Parathyroid adenoma (tissue), 2 donors: ENCODE measurements at regions not wholly inside any gene's neighbourhood (a gene's known extent, or its start where the extent isn't known, plus 50 kb on each side); places are given as distances from the start of the nearest gene placed in this dataset.

ENCODE experiments used
- H2AFZ ChIP-seq: fragments of 300-600 bp; sonication (generic); one replicate; pipeline ENCODE4 v1.7.0; 2017; ENCODE audit warnings: antibody characterized with exemption, mild to moderate bottlenecking
- H3K27ac ChIP-seq: fragments of 300-600 bp; sonication (generic); one replicate; pipeline ENCODE4 v1.7.0; 2017
- H3K27me3 ChIP-seq: fragments of 300-600 bp; sonication (generic); one replicate; pipeline ENCODE4 v1.7.0; 2017; ENCODE audit warnings: low read length; ENCODE audit not compliant: control insufficient read depth, insufficient read depth
- H3K36me3 ChIP-seq: fragments of 300-600 bp; sonication (generic); one replicate; pipeline ENCODE4 v1.7.0; 2017; ENCODE audit warnings: low read length; ENCODE audit not compliant: control insufficient read depth, insufficient read depth
- H3K4me1 ChIP-seq: fragments of 300-600 bp; sonication (generic); one replicate; pipeline ENCODE4 v1.7.0; 2017; ENCODE audit warnings: control low read depth
- H3K4me2 ChIP-seq: fragments of 300-600 bp; sonication (generic); one replicate; pipeline ENCODE4 v1.7.0; 2017; ENCODE audit warnings: low read length
- H3K4me3 ChIP-seq: fragments of 300-600 bp; sonication (generic); one replicate; pipeline ENCODE4 v1.7.0; 2017; ENCODE audit warnings: low read depth, low read length
- H3K79me2 ChIP-seq: fragments of 300-600 bp; sonication (generic); one replicate; pipeline ENCODE4 v1.7.0; 2017; ENCODE audit warnings: control low read depth
- H3K9ac ChIP-seq: fragments of 300-600 bp; sonication (generic); one replicate; pipeline ENCODE4 v1.7.0; 2017; ENCODE audit warnings: mild to moderate bottlenecking
- H3K9me3 ChIP-seq: fragments of 300-600 bp; sonication (generic); one replicate; pipeline ENCODE4 v1.7.0; 2017; ENCODE audit warnings: low read length; ENCODE audit not compliant: control insufficient read depth
- TF ChIP-seq, protein P1 (sequence below): fragments of 300-600 bp; sonication (generic); IDR thresholded peaks from one replicate; pipeline ENCODE4 v1.7.0; 2017; ENCODE audit warnings: antibody characterized with exemption, mild to moderate bottlenecking
- donor health status: primary hyperparathyroidism.

DNA sequence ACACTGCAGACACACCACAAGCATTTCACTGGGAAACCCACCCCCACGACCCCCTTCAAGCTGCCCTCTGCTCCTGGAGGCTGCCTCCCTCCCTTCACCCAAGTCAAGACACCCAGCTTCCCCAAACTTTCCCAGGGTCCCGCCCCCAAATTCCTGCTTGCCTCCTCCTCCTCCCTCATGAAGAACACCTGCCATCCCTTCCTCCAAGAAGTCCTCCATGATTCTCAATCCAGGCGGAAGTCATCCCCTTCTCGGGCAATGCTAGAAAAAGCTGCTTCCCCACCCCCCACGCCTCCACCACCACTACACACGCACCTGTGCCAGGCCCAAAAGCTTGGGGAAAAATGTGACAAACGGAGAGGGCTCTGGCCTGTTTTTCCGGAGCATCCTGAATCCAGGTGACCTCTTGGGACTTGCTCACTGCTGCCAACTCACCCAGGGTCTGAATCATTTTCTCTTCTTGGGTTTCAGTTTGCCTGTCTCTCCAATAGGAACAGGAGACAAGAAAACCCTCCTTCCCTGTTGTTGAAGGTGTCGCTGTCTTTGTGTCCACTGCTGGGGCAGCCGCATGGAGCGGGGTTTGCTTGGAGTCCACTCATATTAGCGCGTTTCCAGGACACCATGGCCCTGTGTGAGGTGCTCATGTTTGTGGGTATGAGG is 101.0 kb upstream of the CASZ1 start:
- Histone ChIP-seq H3K36me3 (no peaks in the 10 kb centered on the region), H3K79me2 (no peaks in the 10 kb centered on the region), H3K9ac (no peak overlapping the region), H3K27ac (no peak overlapping the region), H2AFZ (no peak overlapping the region), H3K4me3 (no peak overlapping the region), H3K9me3 (no peaks in the 10 kb centered on the region), H3K4me1 (no peaks in the 10 kb centered on the region), H3K27me3 (peaks cover 4% of the 10 kb centered on the region), H3K4me2 (no peak overlapping the region)
- TF ChIP-seq, protein P1, sequence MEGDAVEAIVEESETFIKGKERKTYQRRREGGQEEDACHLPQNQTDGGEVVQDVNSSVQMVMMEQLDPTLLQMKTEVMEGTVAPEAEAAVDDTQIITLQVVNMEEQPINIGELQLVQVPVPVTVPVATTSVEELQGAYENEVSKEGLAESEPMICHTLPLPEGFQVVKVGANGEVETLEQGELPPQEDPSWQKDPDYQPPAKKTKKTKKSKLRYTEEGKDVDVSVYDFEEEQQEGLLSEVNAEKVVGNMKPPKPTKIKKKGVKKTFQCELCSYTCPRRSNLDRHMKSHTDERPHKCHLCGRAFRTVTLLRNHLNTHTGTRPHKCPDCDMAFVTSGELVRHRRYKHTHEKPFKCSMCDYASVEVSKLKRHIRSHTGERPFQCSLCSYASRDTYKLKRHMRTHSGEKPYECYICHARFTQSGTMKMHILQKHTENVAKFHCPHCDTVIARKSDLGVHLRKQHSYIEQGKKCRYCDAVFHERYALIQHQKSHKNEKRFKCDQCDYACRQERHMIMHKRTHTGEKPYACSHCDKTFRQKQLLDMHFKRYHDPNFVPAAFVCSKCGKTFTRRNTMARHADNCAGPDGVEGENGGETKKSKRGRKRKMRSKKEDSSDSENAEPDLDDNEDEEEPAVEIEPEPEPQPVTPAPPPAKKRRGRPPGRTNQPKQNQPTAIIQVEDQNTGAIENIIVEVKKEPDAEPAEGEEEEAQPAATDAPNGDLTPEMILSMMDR = no peak

DNA sequence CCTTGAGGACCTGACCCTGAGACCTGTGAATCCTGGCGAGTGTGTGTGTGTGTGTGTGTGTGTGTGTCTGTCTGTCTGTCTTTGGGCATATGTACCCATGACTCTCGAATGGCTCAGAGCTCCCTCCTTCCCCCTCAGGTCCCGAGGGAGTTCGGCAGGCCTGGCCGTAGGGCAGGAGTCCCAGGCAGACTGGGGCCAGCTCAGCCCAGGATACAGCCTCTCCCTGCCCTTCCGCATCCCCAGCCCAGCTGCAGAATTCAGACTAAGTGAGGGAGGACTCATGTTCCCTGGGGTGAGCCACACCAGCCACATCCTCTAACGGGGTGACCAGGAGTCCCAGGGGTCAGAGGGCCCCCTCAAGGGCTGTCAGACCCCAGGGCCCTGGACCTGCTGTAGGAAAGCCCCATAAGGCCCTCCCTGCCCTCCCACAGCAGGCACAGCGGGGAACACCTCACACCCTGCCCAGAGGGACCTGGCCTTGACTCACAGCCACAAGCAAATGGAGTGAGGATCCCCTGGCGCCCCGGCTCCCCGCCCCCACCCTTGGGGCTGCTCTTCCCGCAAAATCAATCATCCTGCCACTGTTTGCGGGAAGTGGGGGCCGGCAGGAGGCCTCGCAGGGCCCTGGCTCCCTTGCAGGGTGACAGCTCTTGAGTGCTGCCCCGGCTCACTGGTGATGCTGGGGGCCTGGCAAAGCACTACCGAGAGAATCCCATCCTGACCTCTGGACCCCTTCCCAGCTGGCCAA is 101.7 kb upstream of the CASZ1 start:
- TF ChIP-seq, protein P1 = no peak
- Histone ChIP-seq H3K9ac (no peak overlapping the region), H3K9me3 (no peaks in the 10 kb centered on the region), H3K36me3 (no peaks in the 10 kb centered on the region), H2AFZ (no peak overlapping the region), H3K79me2 (no peaks in the 10 kb centered on the region), H3K27ac (no peak overlapping the region), H3K4me2 (no peak overlapping the region), H3K4me3 (no peak overlapping the region), H3K4me1 (no peaks in the 10 kb centered on the region), H3K27me3 (peaks cover 4% of the 10 kb centered on the region)

DNA sequence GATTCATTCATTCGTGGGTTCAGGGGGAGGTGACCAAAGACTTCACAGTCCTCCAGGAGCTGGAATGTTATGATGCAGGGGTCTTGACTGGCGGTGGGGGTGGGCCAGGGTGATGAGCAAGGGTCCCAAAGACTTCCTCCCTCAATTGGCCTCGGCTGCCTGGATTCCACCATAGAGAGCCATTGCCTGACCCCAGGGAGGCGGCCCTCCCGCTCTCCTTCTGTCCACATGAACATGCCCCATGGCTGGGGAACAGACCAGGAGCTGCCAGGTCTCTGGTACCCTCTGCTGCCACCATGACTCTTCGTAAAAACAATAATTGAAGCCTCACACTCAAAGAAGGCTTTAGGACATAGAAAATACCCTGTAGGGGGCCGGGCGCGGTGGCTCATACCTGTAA is 102.5 kb upstream of the CASZ1 start:
- Histone ChIP-seq H3K4me2 (no peak overlapping the region), H3K9me3 (no peaks in the 10 kb centered on the region), H2AFZ (no peak overlapping the region), H3K79me2 (no peaks in the 10 kb centered on the region), H3K4me3 (no peak overlapping the region), H3K27me3 (peaks cover 4% of the 10 kb centered on the region), H3K9ac (no peak overlapping the region), H3K36me3 (no peaks in the 10 kb centered on the region), H3K27ac (no peak overlapping the region), H3K4me1 (no peaks in the 10 kb centered on the region)
- TF ChIP-seq, protein P1 = no peak

DNA sequence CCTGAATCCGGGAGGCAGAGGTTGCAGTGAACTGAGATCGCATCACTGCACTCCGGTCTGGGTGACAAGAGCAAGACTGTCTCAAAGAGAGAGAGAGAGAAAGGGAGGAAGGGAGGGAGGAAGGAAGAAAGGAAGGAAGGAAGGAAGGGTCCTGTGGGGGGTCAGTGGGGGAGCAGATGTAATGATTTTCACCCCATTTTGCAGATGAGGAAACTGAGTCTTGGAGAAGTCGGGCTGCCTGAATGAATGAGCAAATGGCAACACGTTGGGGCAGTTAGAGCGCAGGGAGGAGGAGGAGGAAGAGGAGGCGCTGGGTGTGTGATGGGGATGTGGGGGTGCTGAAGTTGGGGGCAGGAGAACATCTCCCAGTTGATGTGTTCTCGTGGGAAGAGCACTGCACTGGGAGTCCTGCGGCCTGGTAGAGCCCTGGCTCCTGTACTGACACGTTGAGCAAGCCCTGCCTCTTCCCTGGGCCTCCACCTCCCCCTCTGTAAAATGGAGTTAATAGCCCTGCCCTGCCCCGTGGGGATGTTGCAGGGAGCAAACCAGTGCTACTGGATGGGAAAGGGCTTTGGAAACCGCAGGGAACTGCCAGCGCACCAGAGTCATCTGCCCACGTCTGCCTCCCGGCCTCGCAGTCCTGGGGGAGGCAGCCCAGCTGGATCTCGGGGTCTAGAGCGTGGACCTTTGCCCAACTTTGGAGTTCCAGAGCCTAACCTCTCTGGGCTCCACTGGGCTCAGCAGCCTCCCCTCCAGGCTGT is 103.2 kb upstream of the CASZ1 start:
- H3K9ac ChIP-seq = no peak overlapping the region
- H3K4me3 ChIP-seq = no peak overlapping the region
- H3K79me2 ChIP-seq = no peaks in the 10 kb centered on the region
- H3K36me3 ChIP-seq = no peaks in the 10 kb centered on the region
- H3K27me3 ChIP-seq = peaks cover 4% of the 10 kb centered on the region
- no peaks in the 10 kb centered on the region for H3K9me3 ChIP-seq
- no peaks in the 10 kb centered on the region for H3K4me1 ChIP-seq
- TF ChIP-seq, protein P1 = no peak
- no peak overlapping the region for H3K4me2 ChIP-seq
- H3K27ac ChIP-seq = no peak overlapping the region
- H2AFZ ChIP-seq = no peak overlapping the region
